Heart right ventricle (tissue), 16 donors: ENCODE measurements at regions not wholly inside any gene's neighbourhood (a gene's known extent, or its start where the extent isn't known, plus 50 kb on each side); places are given as distances from the start of the nearest gene placed in this dataset.

ENCODE experiments used
- ATAC-seq, 8 donors: fragments of 200-7000 bp; cut with Tn5 transposase; one replicate each; pipeline ENCODE4 v1.9.1; 2020; ENCODE audit warnings: mild to moderate bottlenecking in 8 of 8, moderate library complexity in 8 of 8, moderate number of reproducible peaks in 1 of 8
- DNase-seq, 2 donors: peaks; one replicate each; pipeline ENCODE4 v3.0.0-alpha.2; 2020
- H3K27ac ChIP-seq, 10 donors: fragments of 200-600 bp; sonication (generic) in 2 of 10; one replicate each; pipeline versions ENCODE4 v1.5.0 to v1.8.0; 2020 to 2022; ENCODE audit warnings: mild to moderate bottlenecking in 3 of 10
- H3K27me3 ChIP-seq, 7 donors: fragments of 200-600 bp; one replicate each; pipeline ENCODE4 v1.8.0; 2021 to 2022; ENCODE audit warnings: mild to moderate bottlenecking in 2 of 7
- H3K36me3 ChIP-seq, 9 donors: fragments of 200-600 bp; sonication (generic) in 1 of 9; one replicate each; pipeline versions ENCODE4 v1.5.0 to v1.8.0; 2020 to 2022; ENCODE audit warnings: mild to moderate bottlenecking in 2 of 9
- H3K4me1 ChIP-seq, 9 donors: fragments of 200-600 bp; sonication (generic) in 1 of 9; one replicate each; pipeline versions ENCODE4 v1.5.0 to v1.8.0; 2020 to 2022; ENCODE audit warnings: mild to moderate bottlenecking in 4 of 9
- H3K4me3 ChIP-seq, 10 donors: fragments of 200-600 bp; sonication (generic) in 2 of 10; one replicate each; pipeline versions ENCODE4 v1.5.0 to v1.8.0; 2020 to 2022; ENCODE audit warnings: mild to moderate bottlenecking in 7 of 10, moderate library complexity in 2 of 10
- H3K9me3 ChIP-seq, 11 donors: fragments of 200-600 bp in 10 of 11; sonication (generic) in 2 of 11; one replicate each; pipeline versions ENCODE4 v1.5.0 to v1.8.0; 2013 to 2022; ENCODE audit warnings: mild to moderate bottlenecking in 2 of 11, control low read depth in 1 of 11, moderate library complexity in 1 of 11
- WGBS, 2 donors: extraction: QIAGEN DNeasy Blood & Tissue Kit; methylation state at CpG; one replicate each; pipeline ENCODE4 v1.1.7; 2013; ENCODE audit warnings: inconsistent platforms in 1 of 2; 5-methylcytosine and 5-hydroxymethylcytosine counted together
- intact Hi-C, 10 donors: fragments of 100-400 bp; cut with DNase I; formaldehyde crosslinking; loops; one replicate each; pipeline versions ENCODE4 v1.11.1 to v1.14.2; 2022
- TF ChIP-seq, protein P1 (sequence below), 9 donors: fragments of 200-600 bp; sonication (generic) in 2 of 9; IDR thresholded peaks; one replicate each; pipeline versions ENCODE4 v1.5.0 to v1.8.0; 2021 to 2022; ENCODE audit warnings: antibody characterized with exemption in 9 of 9, mild to moderate bottlenecking in 5 of 9, moderate library complexity in 1 of 9
- donor health status: Arrhythmogenic right ventricular cardiomyopathy.
- donor health status: ischemic (EF 13 %, LVEDD 7.1; RV severe dilation, severe dysfunction).
- donor health status: healthy with polysubstance abuse.
- donor health status: DM: no; HTN: yes; CAD: no.
- donor health status: DM: no; HTN: no; CAD: no.
- donor health status: ischemic (EF 25% LVEDD 6.9; RV normal size, moderate dysfunction).
- donor health status: ischemic (EF 25% LVEDD 5.7; RV mildly dilated, moderate dysfunction).
- donor health status: healthy.
- donor health status: DM: yes; HTN: yes; CAD: no.
- donor health status: Ischemic cardiomyopathy.
- donor health status: ischemic (EF 35%, LVEDD 5.7; RV mildly dilated, moderate dysfunction).
- donor health status: nonischemic (EF 11% LVEDD 7.7; RV severe dilation, severe dysfunction).
- donor health status: DM: yes; HTN: yes; CAD: no.
- donor health status: PGD.
- donor health status: ischemic (EF 29% LVEDD 5.4; RV normal size, mild dysfunction).
- donor health status: nonischemic (EF 23%, LVEDD 6.1; RV moderate dilation, normal function).

- ATAC-seq: no peak
- 72 to 78% methylated on average over 2 of the region's 2 CpGs for WGBS, 2 donors
- TF ChIP-seq, protein P1, sequence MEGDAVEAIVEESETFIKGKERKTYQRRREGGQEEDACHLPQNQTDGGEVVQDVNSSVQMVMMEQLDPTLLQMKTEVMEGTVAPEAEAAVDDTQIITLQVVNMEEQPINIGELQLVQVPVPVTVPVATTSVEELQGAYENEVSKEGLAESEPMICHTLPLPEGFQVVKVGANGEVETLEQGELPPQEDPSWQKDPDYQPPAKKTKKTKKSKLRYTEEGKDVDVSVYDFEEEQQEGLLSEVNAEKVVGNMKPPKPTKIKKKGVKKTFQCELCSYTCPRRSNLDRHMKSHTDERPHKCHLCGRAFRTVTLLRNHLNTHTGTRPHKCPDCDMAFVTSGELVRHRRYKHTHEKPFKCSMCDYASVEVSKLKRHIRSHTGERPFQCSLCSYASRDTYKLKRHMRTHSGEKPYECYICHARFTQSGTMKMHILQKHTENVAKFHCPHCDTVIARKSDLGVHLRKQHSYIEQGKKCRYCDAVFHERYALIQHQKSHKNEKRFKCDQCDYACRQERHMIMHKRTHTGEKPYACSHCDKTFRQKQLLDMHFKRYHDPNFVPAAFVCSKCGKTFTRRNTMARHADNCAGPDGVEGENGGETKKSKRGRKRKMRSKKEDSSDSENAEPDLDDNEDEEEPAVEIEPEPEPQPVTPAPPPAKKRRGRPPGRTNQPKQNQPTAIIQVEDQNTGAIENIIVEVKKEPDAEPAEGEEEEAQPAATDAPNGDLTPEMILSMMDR (IDR thresholded peaks at IDR 0.05): no peak
- no peak for DNase-seq
- Histone ChIP-seq H3K4me3 (no peak overlapping the region), H3K27ac (no peak overlapping the region), H3K9me3 (peaks cover 0 to 9% (median 3%) of the 10 kb centered on the region in 11 donors), H3K27me3 (no peaks in the 10 kb centered on the region), H3K4me1 (peaks cover 0 to 47% (median 14%) of the 10 kb centered on the region in 9 donors), H3K36me3 (no peaks in the 10 kb centered on the region)
- intact Hi-C loops: no loop called here
Measured at GRCh38 chr5:68533051-68533450, 317.5 kb downstream of the PIK3R1 start.

GRCh38 chr5:68533571-68534084 is 318.1 kb downstream of the PIK3R1 start:
- Histone ChIP-seq H3K36me3 (no peaks in the 10 kb centered on the region), H3K27me3 (no peaks in the 10 kb centered on the region), H3K4me1 (peaks cover 0 to 47% (median 14%) of the 10 kb centered on the region in 9 donors), H3K27ac (no peak overlapping the region), H3K9me3 (peaks cover 0 to 3% (median 0%) of the 10 kb centered on the region in 11 donors), H3K4me3 (peak overlapping the region in 1 of 10 donors; percentile 20)
- DNase-seq: no peak
- intact Hi-C loops: no loop called here
- TF ChIP-seq, protein P1 (IDR thresholded peaks at IDR 0.05): no peak
- 55 to 73% methylated on average over 5 of the region's 5 CpGs for WGBS, 2 donors
- peak in 2 of 8 donors; percentile 12 to 27 for ATAC-seq

GRCh38 chr5:68534131-68534940 is 318.8 kb downstream of the PIK3R1 start:
- TF ChIP-seq, protein P1 (IDR thresholded peaks at IDR 0.05): no peak
- peak overlapping the region in 6 of 10 donors; percentile 17 to 70 (median 40) for H3K27ac ChIP-seq
- H3K9me3 ChIP-seq: no peaks in the 10 kb centered on the region
- peak in 7 of 8 donors; percentile 33 to 79 (median 61) for ATAC-seq
- H3K4me1 ChIP-seq: peaks cover 0 to 43% (median 14%) of the 10 kb centered on the region in 9 donors
- no peaks in the 10 kb centered on the region for H3K36me3 ChIP-seq
- peak overlapping the region in 4 of 10 donors; percentile 20 to 28 (median 22) for H3K4me3 ChIP-seq
- peak in 1 of 2 donors; percentile 25 for DNase-seq
- intact Hi-C loops: no loop called here
- WGBS, 2 donors: 36 to 56% methylated on average over 12 of the region's 12 CpGs
- H3K27me3 ChIP-seq: no peaks in the 10 kb centered on the region

GRCh38 chr5:68534956-68535520 is 319.5 kb downstream of the PIK3R1 start:
- peak overlapping the region in 5 of 10 donors; percentile 29 to 70 (median 45) for H3K27ac ChIP-seq

More at GRCh38 chr5:68534956-68535520, 319.5 kb downstream of the PIK3R1 start:
- ATAC-seq (no peak), DNase-seq (no peak)
- Histone ChIP-seq H3K4me3 (peak overlapping the region in 2 of 10 donors; percentile 21 to 24), H3K36me3 (no peaks in the 10 kb centered on the region), H3K9me3 (no peaks in the 10 kb centered on the region), H3K4me1 (peaks cover 0 to 36% (median 14%) of the 10 kb centered on the region in 9 donors), H3K27me3 (no peaks in the 10 kb centered on the region)
- 81 to 85% methylated on average over 8 of the region's 8 CpGs for WGBS, 2 donors
- TF ChIP-seq, protein P1 (IDR thresholded peaks at IDR 0.05): no peak
- intact Hi-C loops: no loop called here
